RWPE1 (cell line): ENCODE measurements at regions not wholly inside any gene's neighbourhood (a gene's known extent, or its start where the extent isn't known, plus 50 kb on each side); places are given as distances from the start of the nearest gene placed in this dataset.

Source experiments
- CTCF ChIA-PET: fragments of 350-600 bp; sonication (Branson Sonifier 250); formaldehyde crosslinking; extraction: SDS; loops from one replicate; lab custom pipeline; 2021; lab: Yijun Ruan, JAX
- POLR2A ChIA-PET: fragments of 400-600 bp; formaldehyde crosslinking; extraction: SDS; loops from one replicate; lab custom pipeline; 2020; ENCODE audit warnings: antibody characterized with exemption; ENCODE audit not compliant: low non-redundant PET; lab: Yijun Ruan, JAX
- DNase-seq: peaks from one replicate; pipeline ENCODE4 v3.0.0; 2012; ENCODE audit warnings: low spot score
- H3K27ac ChIP-seq: fragments of 450-650 bp; 2 replicates; pipeline ENCODE4 v1.5.1; 2017
- TF ChIP-seq, protein P1 (sequence below): fragments of 450-650 bp; conservative IDR thresholded peaks from 2 replicates; pipeline ENCODE4 v1.5.1; 2017; ENCODE audit warnings: low read depth, mild to moderate bottlenecking

DNA sequence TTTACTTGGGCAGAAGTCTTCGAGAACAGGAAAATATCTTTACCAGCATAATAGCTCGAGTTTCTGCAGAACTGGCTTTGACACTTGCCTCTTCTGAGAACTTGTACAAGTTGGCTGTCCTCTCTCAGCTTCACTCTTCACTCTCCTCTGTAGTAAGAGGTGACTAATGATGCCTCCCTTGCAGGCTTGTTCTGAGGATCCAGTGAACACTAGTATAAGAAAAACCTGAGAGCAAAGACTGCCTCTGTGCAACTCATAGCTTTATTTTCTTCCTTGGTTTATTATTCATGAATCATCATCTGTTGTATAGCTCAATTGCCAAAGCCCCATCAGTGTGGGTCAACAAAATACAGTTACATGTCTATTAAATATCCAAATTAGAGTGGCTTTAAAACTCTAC is 266.7 kb upstream of the CLNK start:
- CTCF ChIA-PET = interaction anchor here (0.6 kb wide), 1 partner anchor 147 kb away, joined by 4 read pairs; no protein-coding TSS in a partner anchor

DNA sequence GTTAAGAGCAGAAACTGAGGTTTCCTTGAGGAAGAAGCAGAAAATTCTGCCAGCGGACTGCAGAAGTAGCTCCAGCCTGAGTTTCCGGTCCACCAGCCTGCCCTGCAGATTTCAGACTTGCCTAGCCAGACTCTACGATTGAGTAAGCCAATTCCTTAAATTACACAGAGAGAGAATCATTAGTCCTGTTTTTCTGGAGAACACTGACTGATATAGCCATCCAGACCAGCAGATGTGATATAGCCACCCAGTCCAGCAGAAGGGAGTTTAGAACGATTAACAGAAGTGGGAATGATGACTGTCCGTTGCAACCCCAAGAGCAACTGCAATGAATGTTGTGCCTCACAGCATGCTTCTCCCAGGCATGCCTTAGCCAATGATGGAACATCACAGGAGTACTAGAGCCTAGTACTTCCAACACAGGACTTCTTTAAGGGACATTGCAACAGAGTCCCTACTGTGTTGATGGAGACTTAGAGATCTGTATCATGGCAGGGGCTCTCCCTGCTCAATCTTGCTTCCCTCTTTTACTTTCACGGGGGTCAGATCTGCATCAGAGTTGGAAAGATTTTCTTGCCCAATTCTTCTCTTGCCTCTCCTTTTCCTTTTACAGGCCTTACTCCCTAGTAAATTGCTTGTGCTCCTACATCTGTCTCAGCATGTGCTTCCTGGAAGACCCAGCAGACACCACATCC is 264.6 kb upstream of the CLNK start:
- ChIA-PET CTCF (no interaction called here), POLR2A (no interaction called here)
- no peak for DNase-seq
- no peak overlapping the region for H3K27ac ChIP-seq
- TF ChIP-seq, protein P1, sequence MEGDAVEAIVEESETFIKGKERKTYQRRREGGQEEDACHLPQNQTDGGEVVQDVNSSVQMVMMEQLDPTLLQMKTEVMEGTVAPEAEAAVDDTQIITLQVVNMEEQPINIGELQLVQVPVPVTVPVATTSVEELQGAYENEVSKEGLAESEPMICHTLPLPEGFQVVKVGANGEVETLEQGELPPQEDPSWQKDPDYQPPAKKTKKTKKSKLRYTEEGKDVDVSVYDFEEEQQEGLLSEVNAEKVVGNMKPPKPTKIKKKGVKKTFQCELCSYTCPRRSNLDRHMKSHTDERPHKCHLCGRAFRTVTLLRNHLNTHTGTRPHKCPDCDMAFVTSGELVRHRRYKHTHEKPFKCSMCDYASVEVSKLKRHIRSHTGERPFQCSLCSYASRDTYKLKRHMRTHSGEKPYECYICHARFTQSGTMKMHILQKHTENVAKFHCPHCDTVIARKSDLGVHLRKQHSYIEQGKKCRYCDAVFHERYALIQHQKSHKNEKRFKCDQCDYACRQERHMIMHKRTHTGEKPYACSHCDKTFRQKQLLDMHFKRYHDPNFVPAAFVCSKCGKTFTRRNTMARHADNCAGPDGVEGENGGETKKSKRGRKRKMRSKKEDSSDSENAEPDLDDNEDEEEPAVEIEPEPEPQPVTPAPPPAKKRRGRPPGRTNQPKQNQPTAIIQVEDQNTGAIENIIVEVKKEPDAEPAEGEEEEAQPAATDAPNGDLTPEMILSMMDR = no peak

More for the DNA sequence above, 266.7 kb upstream of the CLNK start:
- POLR2A ChIA-PET = no interaction called here
- no peak overlapping the region for H3K27ac ChIP-seq
- DNase-seq = no peak
- TF ChIP-seq, protein P1 = no peak

DNA sequence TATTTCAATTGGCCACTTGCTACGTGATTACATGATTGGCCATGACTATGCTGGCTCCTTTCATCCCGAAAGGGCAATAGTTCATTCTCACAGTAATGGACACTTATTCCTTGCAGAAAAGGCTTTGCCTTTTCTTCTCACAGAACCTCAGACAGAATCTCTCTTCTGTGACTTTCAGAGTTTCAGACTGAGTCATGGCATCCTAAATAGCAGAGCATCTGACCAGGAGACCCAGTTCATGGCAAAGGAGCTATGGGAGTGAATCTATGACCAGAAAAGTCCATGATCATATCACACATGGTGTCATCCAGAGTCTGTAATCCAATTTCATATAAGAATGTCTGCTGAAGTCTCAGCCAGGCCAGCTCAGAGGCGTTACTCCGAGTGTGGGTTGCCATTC is 263.3 kb upstream of the CLNK start:
- DNase-seq = no peak
- no peak overlapping the region for H3K27ac ChIP-seq
- POLR2A ChIA-PET = no interaction called here
- CTCF ChIA-PET = no interaction called here
- TF ChIP-seq, protein P1 = no peak

DNA sequence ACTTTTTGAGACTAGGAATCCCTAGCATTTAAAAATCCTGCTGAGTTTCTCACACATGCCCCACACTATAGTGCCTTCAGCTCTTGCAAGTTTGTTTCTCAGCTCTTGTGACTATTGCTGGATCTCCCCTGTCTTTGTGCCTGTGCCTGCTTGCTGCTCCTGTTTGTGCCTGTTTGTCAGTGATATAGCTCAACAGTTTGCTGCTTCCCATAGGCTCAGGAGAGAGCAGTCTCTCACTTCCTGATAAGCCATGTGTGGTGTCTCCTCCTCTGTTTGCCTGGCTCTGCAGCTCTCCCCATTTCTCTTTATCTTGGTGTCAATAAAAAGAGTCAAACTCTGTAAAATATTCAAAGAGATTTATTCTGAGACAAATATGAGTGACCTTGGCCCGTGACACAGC is 259.8 kb upstream of the CLNK start:
- POLR2A ChIA-PET = no interaction called here

DNA sequence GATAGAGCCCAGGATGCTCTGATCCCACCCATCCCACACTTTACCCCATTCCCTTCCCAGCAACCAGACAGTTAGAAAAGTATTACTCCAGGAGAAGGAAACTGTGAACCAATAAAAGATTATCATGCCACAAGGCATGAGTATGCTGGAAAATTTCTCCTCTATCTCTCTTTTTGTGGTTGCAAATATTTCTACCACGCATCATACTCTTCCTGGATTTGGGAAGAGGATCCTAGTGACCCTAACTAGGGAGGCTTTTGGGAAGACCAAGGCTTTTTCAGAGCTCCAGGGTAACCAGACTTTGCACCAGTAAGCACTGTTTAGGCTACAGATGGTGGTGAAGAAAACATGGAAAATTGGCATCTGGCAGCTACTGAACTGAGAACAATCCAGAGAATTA is 257.6 kb upstream of the CLNK start:
- POLR2A ChIA-PET = no interaction called here
- CTCF ChIA-PET = no interaction called here
- DNase-seq = no peak
- TF ChIP-seq, protein P1 = no peak
- H3K27ac ChIP-seq = no peak overlapping the region

More for the DNA sequence above, 259.8 kb upstream of the CLNK start:
- DNase-seq = no peak
- CTCF ChIA-PET = interaction anchor here (0.6 kb wide), 2 partner anchors 95 to 1129 kb away, joined by 3 read pairs; no protein-coding TSS in a partner anchor
- no peak overlapping the region for H3K27ac ChIP-seq
- TF ChIP-seq, protein P1 = no peak

DNA sequence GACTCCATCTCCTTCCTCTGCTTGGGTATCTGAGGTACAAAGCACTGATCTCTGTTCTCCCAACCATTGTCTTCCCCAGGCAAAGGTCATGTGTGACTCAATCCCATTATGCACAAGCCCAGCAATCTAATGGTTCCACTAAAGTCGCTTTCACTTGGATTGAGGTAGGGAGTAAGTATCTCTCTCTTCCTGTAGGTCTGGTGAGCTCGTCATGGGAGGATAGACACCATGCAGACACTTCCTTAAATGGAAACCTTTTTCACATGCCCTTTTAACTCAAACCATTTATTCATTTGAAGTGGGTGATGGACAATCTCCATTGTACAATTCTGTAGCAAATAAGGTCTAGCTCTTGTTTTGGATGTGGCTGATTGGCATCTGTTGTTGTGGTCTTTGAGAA is 245.2 kb upstream of the CLNK start:
- ChIA-PET POLR2A (no interaction called here), CTCF (no interaction called here)
- no peak overlapping the region for H3K27ac ChIP-seq
- DNase-seq = no peak
- TF ChIP-seq, protein P1 = no peak
